HEK293 (cell line): ENCODE measurements at regions not wholly inside any gene's neighbourhood (a gene's known extent, or its start where the extent isn't known, plus 50 kb on each side); places are given as distances from the start of the nearest gene placed in this dataset.
"Not testable (repeated sequence)": the region's sequence is repeated elsewhere in the genome, so short reads cannot be mapped to it uniquely, and the experiment has no call there.

ENCODE experiments used
- CTCF ChIA-PET: fragments of 350-600 bp; formaldehyde crosslinking; extraction: SDS; loops from one replicate; lab custom pipeline; 2021; ENCODE audit warnings: antibody characterized with exemption; lab: Yijun Ruan, JAX
- POLR2A ChIA-PET: fragments of 300-600 bp; formaldehyde crosslinking; extraction: SDS; loops from one replicate; lab custom pipeline; 2020; ENCODE audit warnings: antibody characterized with exemption, inconsistent platforms; lab: Yijun Ruan, JAX
- H3K27ac ChIP-seq: fragments of 200-500 bp; sonication (Bioruptor generic); 2 replicates; pipeline ENCODE4 v1.5.1; 2014; ENCODE audit warnings: low read depth, low read length, control low read depth, inconsistent platforms; ENCODE audit errors: extremely low read depth
- H3K36me3 ChIP-seq, 2 experiments: fragments of 200-500 bp in 1 of 2; sonication (Bioruptor generic) in 1 of 2; 1 replicate in 1 of 2; 2 replicates in 1 of 2; pipeline ENCODE4 v1.5.1; 2014 to 2017; ENCODE audit warnings: inconsistent platforms in 2 of 2, low read length in 2 of 2; ENCODE audit not compliant: control insufficient read depth in 2 of 2, insufficient read depth in 1 of 2
- H3K4me1 ChIP-seq: fragments of 200-500 bp; sonication (Bioruptor generic); 2 replicates; pipeline ENCODE4 v1.5.1; 2014; ENCODE audit warnings: mild to moderate bottlenecking, low read length, inconsistent platforms; ENCODE audit not compliant: control insufficient read depth, insufficient read depth
- H3K4me3 ChIP-seq: 2 replicates; pipeline ENCODE4 v1.5.1; 2011; ENCODE audit warnings: low read depth, mild to moderate bottlenecking, control low read depth, low read length, moderate library complexity
- H3K9me3 ChIP-seq: fragments of 200-500 bp; sonication (Bioruptor generic); 2 replicates; pipeline ENCODE4 v1.5.1; 2014; ENCODE audit warnings: low read depth, low read length, inconsistent platforms; ENCODE audit not compliant: control insufficient read depth, insufficient read depth
- HOXD13 ChIP-seq: sonication (generic); formaldehyde crosslinking; IDR thresholded peaks from 2 replicates; pipeline ENCODE4 v1.8.0; 2022; ENCODE audit warnings: missing genetic modification reagents, borderline replicate concordance
- SETDB1 ChIP-seq: IDR thresholded peaks from one replicate; pipeline ENCODE4 v1.6.1; 2017; ENCODE audit warnings: mild to moderate bottlenecking, low read length, moderate library complexity, mixed read lengths; ENCODE audit not compliant: insufficient read length
- TRIM28 ChIP-seq: IDR thresholded peaks from 2 replicates; pipeline ENCODE4 v1.6.1; 2011; ENCODE audit warnings: low read length, control low read depth, borderline replicate concordance
- YY2 ChIP-seq: fragments of 450-650 bp; formaldehyde crosslinking; IDR thresholded peaks from 2 replicates; pipeline ENCODE4 v1.5.1; 2016; ENCODE audit warnings: missing biosample characterization, missing genetic modification characterization
- ZFP69B ChIP-seq: fragments of 450-650 bp; formaldehyde crosslinking; IDR thresholded peaks from 2 replicates; pipeline ENCODE4 v1.5.1; 2016; ENCODE audit warnings: missing biosample characterization, missing genetic modification characterization
- ZNF23 ChIP-seq: fragments of 450-650 bp; formaldehyde crosslinking; IDR thresholded peaks from 2 replicates; pipeline ENCODE4 v1.5.1; 2016; ENCODE audit warnings: missing biosample characterization, missing genetic modification characterization, borderline replicate concordance
- ZNF324 ChIP-seq: fragments of 450-650 bp; formaldehyde crosslinking; IDR thresholded peaks from 2 replicates; pipeline ENCODE4 v1.5.1; 2016; ENCODE audit warnings: missing biosample characterization, missing genetic modification characterization
- ZNF391 ChIP-seq: fragments of 450-650 bp; formaldehyde crosslinking; IDR thresholded peaks from 2 replicates; pipeline ENCODE4 v1.5.1; 2016; ENCODE audit warnings: low read depth, missing biosample characterization, missing genetic modification characterization, borderline replicate concordance
- ZNF529 ChIP-seq: fragments of 450-650 bp; formaldehyde crosslinking; IDR thresholded peaks from 2 replicates; pipeline ENCODE4 v1.5.1; 2017; ENCODE audit warnings: missing genetic modification characterization, missing biosample characterization; ENCODE audit not compliant: insufficient replicate concordance
- ZNF544 ChIP-seq: fragments of 450-650 bp; formaldehyde crosslinking; IDR thresholded peaks from 2 replicates; pipeline ENCODE4 v1.5.0; 2017; ENCODE audit warnings: missing biosample characterization, missing genetic modification characterization
- ZNF555 ChIP-seq: fragments of 450-650 bp; formaldehyde crosslinking; conservative IDR thresholded peaks from 2 replicates; pipeline ENCODE4 v1.5.1; 2017; ENCODE audit warnings: missing biosample characterization, mild to moderate bottlenecking, missing genetic modification characterization, inconsistent platforms
- ZNF768 ChIP-seq: fragments of 450-650 bp; formaldehyde crosslinking; IDR thresholded peaks from 2 replicates; pipeline ENCODE4 v1.5.1; 2018; ENCODE audit warnings: missing biosample characterization, mild to moderate bottlenecking, missing genetic modification characterization
- ZNF776 ChIP-seq: fragments of 450-650 bp; formaldehyde crosslinking; IDR thresholded peaks from 2 replicates; pipeline ENCODE4 v1.5.0; 2017; ENCODE audit warnings: missing biosample characterization, missing genetic modification characterization, borderline replicate concordance
- ZNF785 ChIP-seq: fragments of 450-650 bp; formaldehyde crosslinking; IDR thresholded peaks from 2 replicates; pipeline ENCODE4 v1.5.1; 2016; ENCODE audit warnings: missing biosample characterization, missing genetic modification characterization
- TF ChIP-seq, protein P1 (sequence below): fragments of 450-650 bp; formaldehyde crosslinking; IDR thresholded peaks from 2 replicates; pipeline ENCODE4 v1.5.1; 2017; ENCODE audit warnings: missing biosample characterization, missing genetic modification characterization
- TF ChIP-seq, protein P2 (sequence below): fragments of 450-650 bp; formaldehyde crosslinking; IDR thresholded peaks from 2 replicates; pipeline ENCODE4 v1.5.1; 2016; ENCODE audit warnings: missing biosample characterization, missing genetic modification characterization
- TF ChIP-seq, protein P3 (sequence below): fragments of 450-650 bp; formaldehyde crosslinking; IDR thresholded peaks from 2 replicates; pipeline ENCODE4 v1.5.1; 2016; ENCODE audit warnings: missing biosample characterization, missing genetic modification characterization

DNA sequence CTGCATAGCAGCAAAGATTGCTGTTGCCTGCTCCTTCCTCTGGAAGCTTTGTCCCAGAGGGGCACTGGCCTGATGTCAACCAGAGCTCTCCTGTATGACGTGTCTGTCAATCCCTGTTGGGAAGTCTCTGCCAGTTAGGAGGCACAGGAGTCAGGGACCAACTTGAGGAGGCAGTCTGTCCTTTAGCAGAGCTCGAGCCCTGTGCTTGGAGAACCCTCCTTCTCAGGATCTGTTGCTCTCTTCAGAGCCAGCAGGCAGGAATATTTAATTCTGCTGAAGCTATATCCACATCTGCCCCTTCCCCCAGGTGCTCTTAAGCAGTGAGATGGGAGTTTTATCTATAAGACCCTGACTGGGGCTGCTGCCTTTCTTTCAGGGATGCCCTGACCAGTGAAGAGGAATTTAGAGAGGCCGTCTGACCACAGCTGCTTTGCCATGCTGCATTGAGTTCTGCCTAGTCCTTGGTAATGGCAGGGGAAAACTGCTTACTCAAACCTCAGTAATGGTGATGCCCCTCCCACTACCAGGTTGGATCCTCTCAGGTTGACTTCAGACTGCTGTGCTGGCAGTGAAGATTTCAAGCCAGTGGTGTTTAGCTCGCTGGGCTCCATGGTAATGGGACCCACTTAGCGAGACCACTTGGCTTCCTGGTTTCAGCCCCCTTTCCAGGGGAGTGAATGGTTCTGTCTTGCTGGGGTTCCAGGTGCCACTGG, 218.6 kb upstream of the SLC38A2 start (continued):
- TF ChIP-seq ZNF544 (tag by site-specific recombination) (no peak), ZNF391 (tag by site-specific recombination) (no peak), HOXD13 (no peak), ZNF555 (tag by site-specific recombination) (no peak), YY2 (tag by site-specific recombination) (no peak), ZNF23 (tag by site-specific recombination) (no peak), ZNF785 (tag by site-specific recombination) (no peak), ZNF776 (no peak)
- TF ChIP-seq, protein P1, sequence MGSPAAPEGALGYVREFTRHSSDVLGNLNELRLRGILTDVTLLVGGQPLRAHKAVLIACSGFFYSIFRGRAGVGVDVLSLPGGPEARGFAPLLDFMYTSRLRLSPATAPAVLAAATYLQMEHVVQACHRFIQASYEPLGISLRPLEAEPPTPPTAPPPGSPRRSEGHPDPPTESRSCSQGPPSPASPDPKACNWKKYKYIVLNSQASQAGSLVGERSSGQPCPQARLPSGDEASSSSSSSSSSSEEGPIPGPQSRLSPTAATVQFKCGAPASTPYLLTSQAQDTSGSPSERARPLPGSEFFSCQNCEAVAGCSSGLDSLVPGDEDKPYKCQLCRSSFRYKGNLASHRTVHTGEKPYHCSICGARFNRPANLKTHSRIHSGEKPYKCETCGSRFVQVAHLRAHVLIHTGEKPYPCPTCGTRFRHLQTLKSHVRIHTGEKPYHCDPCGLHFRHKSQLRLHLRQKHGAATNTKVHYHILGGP (tag by site-specific recombination) = no peak
- TF ChIP-seq, protein P2, sequence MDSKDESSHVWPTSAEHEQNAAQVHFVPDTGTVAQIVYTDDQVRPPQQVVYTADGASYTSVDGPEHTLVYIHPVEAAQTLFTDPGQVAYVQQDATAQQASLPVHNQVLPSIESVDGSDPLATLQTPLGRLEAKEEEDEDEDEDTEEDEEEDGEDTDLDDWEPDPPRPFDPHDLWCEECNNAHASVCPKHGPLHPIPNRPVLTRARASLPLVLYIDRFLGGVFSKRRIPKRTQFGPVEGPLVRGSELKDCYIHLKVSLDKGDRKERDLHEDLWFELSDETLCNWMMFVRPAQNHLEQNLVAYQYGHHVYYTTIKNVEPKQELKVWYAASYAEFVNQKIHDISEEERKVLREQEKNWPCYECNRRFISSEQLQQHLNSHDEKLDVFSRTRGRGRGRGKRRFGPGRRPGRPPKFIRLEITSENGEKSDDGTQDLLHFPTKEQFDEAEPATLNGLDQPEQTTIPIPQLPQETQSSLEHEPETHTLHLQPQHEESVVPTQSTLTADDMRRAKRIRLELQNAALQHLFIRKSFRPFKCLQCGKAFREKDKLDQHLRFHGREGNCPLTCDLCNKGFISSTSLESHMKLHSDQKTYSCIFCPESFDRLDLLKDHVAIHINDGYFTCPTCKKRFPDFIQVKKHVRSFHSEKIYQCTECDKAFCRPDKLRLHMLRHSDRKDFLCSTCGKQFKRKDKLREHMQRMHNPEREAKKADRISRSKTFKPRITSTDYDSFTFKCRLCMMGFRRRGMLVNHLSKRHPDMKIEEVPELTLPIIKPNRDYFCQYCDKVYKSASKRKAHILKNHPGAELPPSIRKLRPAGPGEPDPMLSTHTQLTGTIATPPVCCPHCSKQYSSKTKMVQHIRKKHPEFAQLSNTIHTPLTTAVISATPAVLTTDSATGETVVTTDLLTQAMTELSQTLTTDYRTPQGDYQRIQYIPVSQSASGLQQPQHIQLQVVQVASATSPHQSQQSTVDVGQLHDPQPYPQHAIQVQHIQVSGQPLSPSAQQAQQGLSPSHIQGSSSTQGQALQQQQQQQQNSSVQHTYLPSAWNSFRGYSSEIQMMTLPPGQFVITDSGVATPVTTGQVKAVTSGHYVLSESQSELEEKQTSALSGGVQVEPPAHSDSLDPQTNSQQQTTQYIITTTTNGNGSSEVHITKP (tag by site-specific recombination) = no peak

DNA sequence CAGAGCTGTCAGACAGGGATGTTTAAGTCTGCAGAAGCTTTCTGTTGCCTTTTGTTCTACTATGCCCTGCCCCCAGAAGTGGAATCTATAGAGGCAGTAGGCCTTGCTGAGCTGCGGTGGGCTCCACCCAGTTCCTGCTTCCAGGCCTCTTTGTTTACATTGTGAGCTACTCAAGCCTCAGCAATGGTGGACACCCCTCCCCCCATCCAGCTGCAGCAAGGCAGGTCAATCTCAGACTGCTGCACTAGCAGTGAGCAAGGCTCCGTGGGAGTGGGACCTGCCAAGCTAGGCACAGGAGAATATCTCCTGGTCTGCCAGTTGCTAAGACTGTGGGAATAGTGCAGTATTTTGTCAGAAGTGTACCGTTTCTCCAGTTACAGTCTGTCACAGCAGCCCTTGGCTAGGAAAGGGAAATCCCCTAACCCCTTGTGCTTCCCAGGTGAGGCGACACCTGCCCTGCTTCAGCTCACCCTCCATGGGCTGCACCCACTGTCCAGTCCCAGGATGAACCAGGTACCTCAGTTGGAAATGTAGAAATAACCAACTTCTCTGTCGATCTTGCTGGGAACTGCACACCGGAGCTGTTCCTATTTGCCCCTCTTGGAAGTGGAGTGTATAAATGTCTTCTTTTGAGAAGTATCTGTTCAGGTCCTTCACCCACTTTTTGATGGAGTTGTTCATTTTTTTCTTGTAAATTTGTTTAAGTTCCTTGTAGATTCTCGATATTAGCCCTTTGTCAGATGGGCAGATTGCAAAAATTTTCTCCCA, 213.5 kb upstream of the SLC38A2 start:
- ChIA-PET CTCF (no interaction called here), POLR2A (interaction anchor here (0.8 kb wide), 1 partner anchor 155 kb away, joined by 3 read pairs; no protein-coding TSS in a partner anchor)
- 0 out of 2 replicates have a peak, but pooled peaks have one; percentile 20 for TF ChIP-seq ZFP69B
- TF ChIP-seq, protein P3, sequence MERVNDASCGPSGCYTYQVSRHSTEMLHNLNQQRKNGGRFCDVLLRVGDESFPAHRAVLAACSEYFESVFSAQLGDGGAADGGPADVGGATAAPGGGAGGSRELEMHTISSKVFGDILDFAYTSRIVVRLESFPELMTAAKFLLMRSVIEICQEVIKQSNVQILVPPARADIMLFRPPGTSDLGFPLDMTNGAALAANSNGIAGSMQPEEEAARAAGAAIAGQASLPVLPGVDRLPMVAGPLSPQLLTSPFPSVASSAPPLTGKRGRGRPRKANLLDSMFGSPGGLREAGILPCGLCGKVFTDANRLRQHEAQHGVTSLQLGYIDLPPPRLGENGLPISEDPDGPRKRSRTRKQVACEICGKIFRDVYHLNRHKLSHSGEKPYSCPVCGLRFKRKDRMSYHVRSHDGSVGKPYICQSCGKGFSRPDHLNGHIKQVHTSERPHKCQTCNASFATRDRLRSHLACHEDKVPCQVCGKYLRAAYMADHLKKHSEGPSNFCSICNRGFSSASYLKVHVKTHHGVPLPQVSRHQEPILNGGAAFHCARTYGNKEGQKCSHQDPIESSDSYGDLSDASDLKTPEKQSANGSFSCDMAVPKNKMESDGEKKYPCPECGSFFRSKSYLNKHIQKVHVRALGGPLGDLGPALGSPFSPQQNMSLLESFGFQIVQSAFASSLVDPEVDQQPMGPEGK (tag by site-specific recombination) = no peak
- TF ChIP-seq TRIM28 = 0 out of 2 replicates have a peak, but pooled peaks have one; percentile 14
- no peak for TF ChIP-seq ZNF768 (tag by site-specific recombination)
- TF ChIP-seq ZNF324 (tag by site-specific recombination) = no peak
- Histone ChIP-seq H3K4me3 (no peak overlapping the region), H3K4me1 (no peaks in the 10 kb centered on the region), H3K9me3 (no peaks in the 10 kb centered on the region), H3K36me3 (no peaks in the 10 kb centered on the region), H3K27ac (no peak overlapping the region; the same call in 1 of the 2 replicates)

DNA sequence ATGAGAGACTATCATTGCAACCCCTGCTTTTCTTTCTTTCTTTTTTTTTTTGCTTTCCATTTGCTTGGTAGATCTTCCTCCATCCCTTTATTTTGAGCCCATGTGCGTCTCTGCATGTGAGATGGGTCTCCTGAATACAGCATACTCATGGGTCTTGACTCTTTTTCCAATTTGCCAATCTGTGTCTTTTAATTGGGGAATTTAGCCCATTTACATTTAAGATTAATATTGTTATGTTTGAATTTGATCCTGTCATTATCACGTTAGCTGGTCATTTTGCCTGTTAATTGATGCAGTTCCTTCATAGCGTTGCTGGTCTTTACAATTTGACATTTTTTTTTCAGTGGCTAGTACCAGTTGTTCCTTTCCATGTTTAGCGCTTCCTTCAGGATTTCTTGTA, 211.5 kb upstream of the SLC38A2 start:
- H3K4me1 ChIP-seq, H3K36me3 ChIP-seq, H3K4me3 ChIP-seq, H3K9me3 ChIP-seq, POLR2A ChIA-PET, H3K27ac ChIP-seq, CTCF ChIA-PET: not testable (repeated sequence)
- TF ChIP-seq ZNF529 (tag by site-specific recombination) (peak; percentile 52), SETDB1 (peak; percentile 25)
